AG09309 (cell line): ENCODE measurements at regions not wholly inside any gene's neighbourhood (a gene's known extent, or its start where the extent isn't known, plus 50 kb on each side); places are given as distances from the start of the nearest gene placed in this dataset.

Experiments used
- DNase-seq: peaks from one replicate; pipeline ENCODE4 v3.0.0-alpha.2; 2010; ENCODE audit warnings: low read depth
- H3K4me3 ChIP-seq: 2 replicates; pipeline ENCODE4 v1.5.1; 2011; ENCODE audit warnings: mild to moderate bottlenecking, low read depth, low read length, moderate library complexity; ENCODE audit not compliant: control insufficient read depth
- CTCF ChIP-seq: IDR thresholded peaks from 2 replicates; pipeline ENCODE4 v1.5.1; 2011; ENCODE audit warnings: mild to moderate bottlenecking, low read depth, low read length, inconsistent platforms; ENCODE audit not compliant: insufficient read depth, control insufficient read depth; ENCODE audit errors: missing control alignments

GRCh38 chr4:56271131-56271530, 116.2 kb downstream of the AASDH start:
- no peak for TF ChIP-seq CTCF
- H3K4me3 ChIP-seq, result no peak overlapping the region
- no peak for DNase-seq

DNA sequence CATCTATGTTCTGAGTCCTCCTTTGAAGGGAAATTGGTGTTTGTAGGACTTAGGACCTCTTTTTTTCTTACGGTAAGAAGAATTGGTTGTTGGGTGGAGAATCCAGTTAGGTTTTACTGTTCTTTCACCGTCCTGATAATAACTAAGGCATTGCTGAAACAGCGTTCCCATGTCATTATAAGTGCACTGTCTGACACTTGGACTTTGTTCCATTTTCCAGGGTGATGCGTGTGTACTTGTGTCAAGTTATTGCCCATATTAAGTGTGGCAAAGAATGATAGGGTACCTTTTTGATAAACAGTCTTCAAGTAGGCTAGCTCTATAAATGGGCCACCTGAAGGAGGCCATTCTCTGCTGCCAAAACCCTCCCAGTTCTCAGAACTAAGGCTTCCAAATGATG, 119.7 kb downstream of the AASDH start:
- DNase-seq, result no peak
- TF ChIP-seq CTCF, result no peak
- no peak overlapping the region for H3K4me3 ChIP-seq

DNA sequence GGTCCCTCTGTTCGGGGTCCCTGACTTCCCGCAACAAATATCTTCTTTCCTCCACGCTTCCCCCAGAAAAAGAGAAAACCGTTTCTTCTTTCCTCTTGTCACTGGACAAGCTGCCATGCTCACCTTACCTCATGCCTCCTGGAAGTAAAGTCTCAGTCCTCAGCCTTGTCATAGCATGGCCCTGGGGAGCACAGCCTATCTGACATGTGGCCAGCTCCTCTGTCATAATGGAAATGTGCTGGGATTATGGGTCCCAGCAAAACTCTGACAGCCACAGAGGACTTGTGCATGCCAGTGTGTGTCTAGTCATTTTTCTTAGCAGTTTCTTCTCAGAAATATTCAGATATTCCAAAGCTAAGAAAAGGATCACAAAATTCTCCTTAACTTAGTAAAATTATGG, 122.4 kb downstream of the AASDH start:
- H3K4me3 ChIP-seq, result no peak overlapping the region
- DNase-seq, result no peak
- no peak for TF ChIP-seq CTCF

DNA sequence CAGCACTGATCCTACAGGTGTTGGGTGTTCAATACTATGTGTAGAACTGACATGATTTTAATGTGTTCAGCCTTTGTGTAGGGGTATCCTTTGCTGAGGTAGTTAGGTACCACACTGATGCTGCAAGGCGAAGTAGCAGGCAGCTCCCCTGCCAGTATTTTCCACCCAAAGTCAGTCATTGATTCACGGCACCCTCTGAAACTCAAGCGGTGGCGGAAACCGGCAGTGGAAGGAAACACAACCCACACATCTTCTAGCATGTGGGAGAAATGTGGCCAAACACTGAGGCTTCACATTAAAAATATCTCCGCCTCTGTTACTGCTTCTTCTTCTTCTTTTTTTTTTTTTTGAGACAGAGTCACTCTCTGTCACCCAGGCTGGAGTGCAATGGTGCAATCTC, 126.3 kb downstream of the AASDH start:
- DNase-seq, result no peak
- H3K4me3 ChIP-seq, result no peak overlapping the region
- no peak for TF ChIP-seq CTCF

GRCh38 chr4:56260320-56260719, 127.0 kb downstream of the AASDH start:
- no peak overlapping the region for H3K4me3 ChIP-seq
- no peak for TF ChIP-seq CTCF
- no peak for DNase-seq

- DNase-seq, result no peak
- H3K4me3 ChIP-seq, result no peak overlapping the region
- TF ChIP-seq CTCF, result no peak
Observed at GRCh38 chr4:56259655-56260054, 127.6 kb downstream of the AASDH start.

- no peak for TF ChIP-seq CTCF
- no peak overlapping the region for H3K4me3 ChIP-seq
- DNase-seq, result no peak
Observed at GRCh38 chr4:56255820-56256219, 131.5 kb downstream of the AASDH start.
